CD8-positive, alpha-beta memory T cell (primary cell): ENCODE measurements at regions not wholly inside any gene's neighbourhood (a gene's known extent, or its start where the extent isn't known, plus 50 kb on each side); places are given as distances from the start of the nearest gene placed in this dataset.
A peak's percentile ranks its signal among the peaks of the same experiment; 100 is the strongest.

Source experiments
- CTCF ChIA-PET: fragments of 350-600 bp; sonication (Branson Sonifier 250); formaldehyde crosslinking; loops from one replicate; lab custom pipeline; 2021; ENCODE audit warnings: antibody characterized with exemption; lab: Charles Lee
- POLR2A ChIA-PET: fragments of 350-600 bp; sonication (Branson Sonifier 250); formaldehyde crosslinking; loops from one replicate; lab custom pipeline; 2021; ENCODE audit warnings: antibody characterized with exemption; lab: Charles Lee
- DNase-seq, 5 donors: peaks; one replicate each; pipeline versions ENCODE4 v3.0.0 to v3.0.0-alpha.2; 2020 to 2022; ENCODE audit warnings: mixed read lengths in 1 of 5
- H3K27ac ChIP-seq: one replicate; pipeline ENCODE4 v1.7.0; 2013; ENCODE audit warnings: low read depth, mild to moderate bottlenecking, low read length, moderate library complexity
- H3K27me3 ChIP-seq: 2 replicates; pipeline ENCODE4 v1.7.0; 2013; ENCODE audit warnings: low read length, mild to moderate bottlenecking; ENCODE audit not compliant: insufficient read depth, poor library complexity, severe bottlenecking
- H3K36me3 ChIP-seq: 2 replicates; pipeline ENCODE4 v1.7.0; 2013; ENCODE audit warnings: mild to moderate bottlenecking, low read length, moderate library complexity; ENCODE audit not compliant: insufficient read depth
- H3K4me1 ChIP-seq: 2 replicates; pipeline ENCODE4 v1.7.0; 2013; ENCODE audit warnings: mild to moderate bottlenecking, low read length, moderate library complexity; ENCODE audit not compliant: insufficient read depth
- H3K4me3 ChIP-seq: 2 replicates; pipeline ENCODE4 v1.7.0; 2013; ENCODE audit warnings: mild to moderate bottlenecking, low read length
- H3K9me3 ChIP-seq: 2 replicates; pipeline ENCODE4 v1.7.0; 2013; ENCODE audit warnings: mild to moderate bottlenecking, low read length
- H3K27ac Mint-ChIP-seq, 8 donors: one replicate each; pipeline ENCODE4 v1.8.0; 2020 to 2021; ENCODE audit warnings: mixed read lengths in 8 of 8, mild to moderate bottlenecking in 6 of 8, inconsistent platforms in 3 of 8, moderate library complexity in 3 of 8
- H3K27me3 Mint-ChIP-seq, 2 donors: one replicate each; pipeline ENCODE4 v1.8.0; 2020 to 2021; ENCODE audit warnings: mixed read lengths in 2 of 2, mild to moderate bottlenecking in 1 of 2, moderate library complexity in 1 of 2
- H3K36me3 Mint-ChIP-seq, 3 donors: one replicate each; pipeline ENCODE4 v1.8.0; 2020 to 2021; ENCODE audit warnings: mixed read lengths in 3 of 3, inconsistent platforms in 1 of 3, mild to moderate bottlenecking in 1 of 3
- H3K4me1 Mint-ChIP-seq, 3 donors: one replicate each; pipeline ENCODE4 v1.8.0; 2020 to 2021; ENCODE audit warnings: mixed read lengths in 3 of 3, inconsistent platforms in 1 of 3, mild to moderate bottlenecking in 1 of 3
- H3K4me3 Mint-ChIP-seq, 7 donors: one replicate each; pipeline ENCODE4 v1.8.0; 2020 to 2021; ENCODE audit warnings: mixed read lengths in 7 of 7, mild to moderate bottlenecking in 6 of 7, moderate library complexity in 4 of 7, inconsistent platforms in 2 of 7
- H3K9me3 Mint-ChIP-seq, 5 donors: one replicate each; pipeline ENCODE4 v1.8.0; 2020 to 2022; ENCODE audit warnings: mixed read lengths in 5 of 5, mild to moderate bottlenecking in 3 of 5, moderate library complexity in 2 of 5, inconsistent platforms in 1 of 5

GRCh38 chr6:125503181-125503580, 201.4 kb upstream of the HDDC2 start:
- Mint-ChIP-seq H3K27ac (no peak overlapping the region), H3K9me3 (no peaks in the 10 kb centered on the region), H3K4me1 (no peaks in the 10 kb centered on the region), H3K27me3 (peaks cover 3 to 5% of the 10 kb centered on the region in 2 donors), H3K36me3 (no peaks in the 10 kb centered on the region), H3K4me3 (no peak overlapping the region)
- DNase-seq = no peak
- CTCF ChIA-PET = no interaction called here
- H3K9me3 ChIP-seq = no peaks in the 10 kb centered on the region
- H3K36me3 ChIP-seq = no peaks in the 10 kb centered on the region
- no peak overlapping the region for H3K27ac ChIP-seq
- H3K27me3 ChIP-seq = no peaks in the 10 kb centered on the region
- H3K4me3 ChIP-seq = no peak overlapping the region
- POLR2A ChIA-PET = no interaction called here
- H3K4me1 ChIP-seq = no peaks in the 10 kb centered on the region

GRCh38 chr6:125507987-125508655, 206.4 kb upstream of the HDDC2 start:
- H3K36me3 ChIP-seq = no peaks in the 10 kb centered on the region
- no peak for DNase-seq
- Mint-ChIP-seq H3K4me1 (no peaks in the 10 kb centered on the region), H3K27me3 (peaks cover 4 to 5% of the 10 kb centered on the region in 2 donors), H3K27ac (no peak overlapping the region), H3K9me3 (no peaks in the 10 kb centered on the region), H3K4me3 (no peak overlapping the region), H3K36me3 (no peaks in the 10 kb centered on the region)
- ChIA-PET CTCF (no interaction called here), POLR2A (no interaction called here)
- no peaks in the 10 kb centered on the region for H3K27me3 ChIP-seq
- H3K4me3 ChIP-seq = no peak overlapping the region
- H3K27ac ChIP-seq = no peak overlapping the region
- no peaks in the 10 kb centered on the region for H3K4me1 ChIP-seq
- no peaks in the 10 kb centered on the region for H3K9me3 ChIP-seq

DNA sequence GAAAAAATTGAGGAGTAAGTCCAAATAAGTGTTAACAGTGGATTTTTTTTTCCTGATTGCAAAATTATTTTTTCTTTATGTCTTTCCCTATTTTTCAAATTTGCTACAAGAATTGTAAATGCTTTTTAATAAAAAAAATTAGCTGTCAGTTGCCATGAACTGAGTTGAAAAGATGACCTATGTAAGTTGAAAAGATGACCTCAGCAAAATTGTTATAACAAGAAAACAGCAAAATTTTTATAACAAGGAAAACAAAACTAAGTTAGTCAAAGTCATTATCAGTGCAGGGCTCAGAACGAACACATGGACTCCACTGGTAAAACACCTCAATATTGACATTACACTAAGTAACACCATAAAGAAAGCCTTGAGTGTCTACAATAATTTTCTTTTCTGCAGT, 207.0 kb upstream of the HDDC2 start:
- no peaks in the 10 kb centered on the region for H3K9me3 Mint-ChIP-seq
- H3K27ac Mint-ChIP-seq = peak overlapping the region in 1 of 8 donors; percentile 36
- peaks cover 4 to 5% of the 10 kb centered on the region in 2 donors for H3K27me3 Mint-ChIP-seq
- no peaks in the 10 kb centered on the region for H3K4me1 Mint-ChIP-seq
- CTCF ChIA-PET = no interaction called here
- no peaks in the 10 kb centered on the region for H3K36me3 Mint-ChIP-seq
- H3K4me1 ChIP-seq = no peaks in the 10 kb centered on the region
- H3K27ac ChIP-seq = no peak overlapping the region
- DNase-seq = no peak
- H3K36me3 ChIP-seq = no peaks in the 10 kb centered on the region
- H3K4me3 ChIP-seq = no peak overlapping the region
- H3K4me3 Mint-ChIP-seq = no peak overlapping the region
- H3K9me3 ChIP-seq = no peaks in the 10 kb centered on the region
- POLR2A ChIA-PET = no interaction called here
- H3K27me3 ChIP-seq = no peaks in the 10 kb centered on the region

GRCh38 chr6:125509477-125509876, 207.7 kb upstream of the HDDC2 start:
- no peak overlapping the region for H3K27ac Mint-ChIP-seq
- ChIA-PET CTCF (no interaction called here), POLR2A (no interaction called here)

GRCh38 chr6:125510405-125510804, 208.6 kb upstream of the HDDC2 start:
- Mint-ChIP-seq H3K36me3 (no peaks in the 10 kb centered on the region), H3K27ac (no peak overlapping the region), H3K4me3 (no peak overlapping the region), H3K27me3 (peaks cover 2 to 5% of the 10 kb centered on the region in 2 donors), H3K4me1 (no peaks in the 10 kb centered on the region), H3K9me3 (peaks cover 0 to 4% (median 0%) of the 10 kb centered on the region in 5 donors)
- Histone ChIP-seq H3K9me3 (no peaks in the 10 kb centered on the region), H3K36me3 (no peaks in the 10 kb centered on the region), H3K4me3 (no peak overlapping the region), H3K27ac (no peak overlapping the region), H3K4me1 (no peaks in the 10 kb centered on the region), H3K27me3 (no peaks in the 10 kb centered on the region)
- POLR2A ChIA-PET = no interaction called here
- CTCF ChIA-PET = no interaction called here
- no peak for DNase-seq

More at GRCh38 chr6:125509477-125509876, 207.7 kb upstream of the HDDC2 start:
- Histone ChIP-seq H3K27ac (no peak overlapping the region), H3K9me3 (no peaks in the 10 kb centered on the region), H3K4me1 (no peaks in the 10 kb centered on the region), H3K27me3 (no peaks in the 10 kb centered on the region), H3K36me3 (no peaks in the 10 kb centered on the region), H3K4me3 (no peak overlapping the region)
- Mint-ChIP-seq H3K36me3 (no peaks in the 10 kb centered on the region), H3K9me3 (peaks cover 0 to 2% (median 0%) of the 10 kb centered on the region in 5 donors), H3K27me3 (peaks cover 4 to 5% of the 10 kb centered on the region in 2 donors), H3K4me3 (no peak overlapping the region), H3K4me1 (no peaks in the 10 kb centered on the region)
- no peak for DNase-seq

DNA sequence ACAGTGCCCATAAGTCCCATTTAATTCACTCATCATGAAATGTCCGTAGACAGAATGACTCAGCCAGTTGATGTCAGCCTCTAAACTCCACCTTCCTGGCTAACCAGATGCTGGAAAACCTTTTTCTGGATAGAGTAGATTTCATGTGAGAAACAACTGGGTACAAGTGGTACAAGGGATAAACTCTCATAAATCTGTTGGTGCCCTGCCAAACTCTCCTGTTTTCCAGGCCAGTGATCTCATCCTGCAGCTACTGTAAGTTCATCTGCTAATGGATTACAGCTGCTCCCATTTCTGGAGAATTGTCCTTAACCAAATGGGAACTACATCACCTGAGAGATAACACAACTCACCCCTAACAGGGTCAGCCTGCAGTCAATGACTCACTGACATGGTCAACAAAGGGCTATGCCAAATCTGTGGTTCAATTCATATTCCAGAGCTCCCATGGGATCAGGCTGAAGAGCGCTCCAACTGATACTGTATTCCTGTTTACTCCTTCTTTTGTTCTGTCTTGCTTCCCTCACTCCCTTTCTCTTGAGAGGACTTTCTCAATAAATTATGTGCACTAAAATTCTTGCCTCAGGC, 210.1 kb upstream of the HDDC2 start:
- Mint-ChIP-seq H3K27ac (no peak overlapping the region), H3K4me1 (no peaks in the 10 kb centered on the region), H3K27me3 (peaks cover 2 to 8% of the 10 kb centered on the region in 2 donors), H3K4me3 (no peak overlapping the region), H3K9me3 (peaks cover 0 to 5% (median 3%) of the 10 kb centered on the region in 5 donors), H3K36me3 (no peaks in the 10 kb centered on the region)
- Histone ChIP-seq H3K27me3 (no peaks in the 10 kb centered on the region), H3K4me3 (no peak overlapping the region), H3K27ac (no peak overlapping the region), H3K4me1 (no peaks in the 10 kb centered on the region), H3K36me3 (no peaks in the 10 kb centered on the region), H3K9me3 (no peaks in the 10 kb centered on the region)
- POLR2A ChIA-PET = no interaction called here
- CTCF ChIA-PET = no interaction called here
- no peak for DNase-seq

- Histone ChIP-seq H3K27ac (no peak overlapping the region), H3K36me3 (no peaks in the 10 kb centered on the region), H3K27me3 (no peaks in the 10 kb centered on the region), H3K9me3 (no peaks in the 10 kb centered on the region), H3K4me3 (no peak overlapping the region), H3K4me1 (no peaks in the 10 kb centered on the region)
- ChIA-PET POLR2A (no interaction called here), CTCF (no interaction called here)
- Mint-ChIP-seq H3K4me3 (no peak overlapping the region), H3K27me3 (peaks cover 2 to 8% of the 10 kb centered on the region in 2 donors), H3K4me1 (no peaks in the 10 kb centered on the region), H3K27ac (no peak overlapping the region), H3K36me3 (no peaks in the 10 kb centered on the region), H3K9me3 (peaks cover 0 to 6% (median 3%) of the 10 kb centered on the region in 5 donors)
- no peak for DNase-seq
Observed at GRCh38 chr6:125512621-125513020, 210.9 kb upstream of the HDDC2 start.

- H3K27me3 Mint-ChIP-seq = peaks cover 2 to 7% of the 10 kb centered on the region in 2 donors
- ChIA-PET POLR2A (no interaction called here), CTCF (no interaction called here)
- no peak overlapping the region for H3K27ac Mint-ChIP-seq
- Histone ChIP-seq H3K4me1 (no peaks in the 10 kb centered on the region), H3K4me3 (no peak overlapping the region), H3K9me3 (no peaks in the 10 kb centered on the region), H3K27ac (no peak overlapping the region), H3K27me3 (peaks cover 2% of the 10 kb centered on the region), H3K36me3 (no peaks in the 10 kb centered on the region)
- no peak overlapping the region for H3K4me3 Mint-ChIP-seq
- no peaks in the 10 kb centered on the region for H3K36me3 Mint-ChIP-seq
- no peak for DNase-seq
- peaks cover 0 to 6% (median 3%) of the 10 kb centered on the region in 5 donors for H3K9me3 Mint-ChIP-seq
- no peaks in the 10 kb centered on the region for H3K4me1 Mint-ChIP-seq
Observed at GRCh38 chr6:125513978-125514377, 212.2 kb upstream of the HDDC2 start.
